ENCODE measurements at regions not wholly inside any gene's neighbourhood (a gene's known extent, or its start where the extent isn't known, plus 50 kb on each side); places are given as distances from the start of the nearest gene placed in this dataset.

GRCh38 chr11:116525961-116526495, 246.8 kb downstream of the BUD13 start:
- TF ChIP-seq POLR2A (IDR thresholded peaks at IDR 0.05; ENCODE audit: low read length) (no peak), GATA1 (IDR thresholded peaks at IDR 0.05; ENCODE audit: low read depth, low read length) (no peak)
- DNase-seq: no peak

DNA sequence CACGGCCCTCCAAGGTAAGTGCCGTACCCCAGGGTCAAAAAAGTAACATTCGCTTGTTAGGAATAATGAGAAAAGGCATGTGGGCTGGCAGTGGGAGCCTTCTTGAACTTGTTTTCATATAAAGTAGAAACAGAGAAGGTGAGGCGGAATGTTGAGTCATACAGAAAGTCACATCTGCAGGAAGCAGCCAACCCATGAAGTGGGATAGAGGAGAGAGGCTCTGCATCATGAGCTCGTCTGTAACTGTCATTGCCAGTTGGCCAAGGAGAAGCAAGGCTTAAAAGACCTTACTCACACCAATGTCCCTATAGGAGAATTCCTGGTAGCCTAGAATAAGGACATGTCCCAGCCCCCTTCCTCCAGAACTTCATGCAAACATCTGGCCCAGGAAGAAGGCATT, 253.3 kb downstream of the BUD13 start:
- TF ChIP-seq POLR2A (IDR thresholded peaks at IDR 0.05; ENCODE audit: low read length) (no peak), GATA1 (IDR thresholded peaks at IDR 0.05; ENCODE audit: low read depth, low read length) (no peak)
- no peak for DNase-seq

DNA sequence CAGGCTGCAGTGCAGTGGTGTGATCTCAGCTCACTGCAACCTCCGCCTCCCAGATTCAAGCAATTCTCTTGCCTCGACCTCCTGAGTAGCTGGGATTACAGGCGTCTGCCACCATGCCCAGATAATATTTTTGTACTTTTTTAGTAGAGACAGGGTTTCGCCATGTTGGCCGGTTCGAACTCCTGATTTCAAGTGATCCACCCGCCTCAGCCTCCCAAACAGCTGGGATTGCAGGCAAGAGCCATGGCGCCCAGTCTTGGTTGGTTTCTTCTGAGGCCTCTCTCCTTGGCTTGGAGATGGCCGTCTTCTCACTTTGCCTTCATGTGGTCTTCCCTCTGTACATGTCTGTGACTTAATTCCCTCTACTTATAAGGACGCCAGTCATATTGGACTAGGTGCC, 254.6 kb downstream of the BUD13 start:
- no peak for TF ChIP-seq POLR2A (IDR thresholded peaks at IDR 0.05; ENCODE audit: low read length)
- TF ChIP-seq GATA1 (IDR thresholded peaks at IDR 0.05; ENCODE audit: low read depth, low read length): no peak
- no peak for DNase-seq

DNA sequence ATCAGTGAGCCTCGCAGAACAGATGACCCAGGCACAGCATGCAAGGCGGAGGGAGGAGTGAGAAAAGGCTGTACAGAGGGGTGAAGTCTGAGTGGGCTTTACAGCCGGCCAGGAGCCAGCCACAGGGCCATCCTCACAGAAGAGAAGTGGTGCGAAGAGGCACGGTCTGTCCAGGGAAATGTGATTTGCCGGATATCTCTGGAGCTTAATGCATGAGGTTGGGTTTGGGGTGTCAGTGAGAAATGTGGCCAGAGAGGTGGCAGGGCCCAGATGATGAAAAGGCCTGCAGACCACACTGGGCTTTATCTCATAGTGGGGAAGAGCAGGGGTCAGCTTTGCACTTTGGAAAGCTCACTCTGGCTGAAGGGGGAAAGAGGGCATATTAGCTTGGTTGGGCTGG, 255.2 kb downstream of the BUD13 start:
- no peak for DNase-seq
- TF ChIP-seq GATA1 (IDR thresholded peaks at IDR 0.05; ENCODE audit: low read depth, low read length) (no peak), POLR2A (IDR thresholded peaks at IDR 0.05; ENCODE audit: low read length) (no peak)

DNA sequence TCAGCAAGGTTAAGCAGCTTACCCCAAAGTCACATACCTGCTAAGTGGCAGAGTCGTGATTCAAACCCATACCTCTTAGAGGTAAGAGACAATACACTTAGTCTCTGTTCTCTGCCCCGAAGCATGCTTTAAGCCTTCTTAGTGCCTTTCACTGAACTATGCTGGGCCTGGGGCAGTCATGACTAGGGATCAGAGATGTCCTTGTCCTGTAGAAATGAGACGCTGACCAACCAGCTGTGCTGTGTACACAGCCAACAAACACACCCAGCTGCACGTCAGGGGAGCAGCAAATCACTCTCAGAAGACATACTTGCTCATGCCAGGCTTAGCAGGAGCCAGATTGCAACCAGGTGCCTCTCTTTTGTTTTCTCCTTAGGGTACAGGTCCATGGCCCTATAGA, 255.7 kb downstream of the BUD13 start:
- TF ChIP-seq POLR2A (IDR thresholded peaks at IDR 0.05; ENCODE audit: low read length): no peak
- TF ChIP-seq GATA1 (IDR thresholded peaks at IDR 0.05; ENCODE audit: low read depth, low read length): no peak
- DNase-seq: no peak

- DNase-seq: no peak
- TF ChIP-seq POLR2A (IDR thresholded peaks at IDR 0.05; ENCODE audit: low read length) (no peak), GATA1 (IDR thresholded peaks at IDR 0.05; ENCODE audit: low read depth, low read length) (no peak)
Measured at GRCh38 chr11:116515664-116516184, 257.1 kb downstream of the BUD13 start.

- TF ChIP-seq POLR2A (IDR thresholded peaks at IDR 0.05; ENCODE audit: low read length) (no peak), GATA1 (IDR thresholded peaks at IDR 0.05; ENCODE audit: low read depth, low read length) (no peak)
- DNase-seq: peak; percentile 43 to 65
Measured at GRCh38 chr11:116513894-116514293, 258.9 kb downstream of the BUD13 start.

DNA sequence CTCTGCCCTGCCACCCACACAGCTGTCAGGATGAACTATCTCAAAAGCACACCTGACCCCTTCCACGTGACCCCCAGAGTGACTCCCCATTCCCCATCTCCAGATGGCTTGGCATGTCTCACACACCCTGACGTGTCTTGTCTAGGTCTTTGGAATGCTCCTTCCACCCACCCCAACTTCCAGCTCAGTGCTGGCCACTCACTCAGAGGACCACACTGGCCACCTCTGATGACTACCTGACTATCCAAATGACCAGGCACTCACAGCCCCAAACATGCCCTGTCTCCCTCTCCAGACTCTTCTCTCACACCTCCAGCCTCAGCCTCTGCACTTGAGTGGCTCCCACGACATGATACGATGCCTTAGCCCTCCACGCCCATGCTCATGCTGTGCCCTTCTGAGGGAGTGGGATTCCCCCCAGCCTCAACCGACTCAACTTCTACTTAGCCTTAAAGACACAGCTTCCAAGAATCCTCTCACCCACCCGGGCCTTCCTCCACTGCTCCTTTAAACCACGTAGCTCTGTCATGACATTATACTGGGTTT, 259.4 kb downstream of the BUD13 start:
- TF ChIP-seq POLR2A (IDR thresholded peaks at IDR 0.05; ENCODE audit: low read length): no peak
- no peak for TF ChIP-seq GATA1 (IDR thresholded peaks at IDR 0.05; ENCODE audit: low read depth, low read length)
- DNase-seq: no peak

GRCh38 chr11:116512841-116513240, 259.9 kb downstream of the BUD13 start:
- no peak for DNase-seq
- TF ChIP-seq POLR2A (IDR thresholded peaks at IDR 0.05; ENCODE audit: low read length) (no peak), GATA1 (IDR thresholded peaks at IDR 0.05; ENCODE audit: low read depth, low read length) (no peak)

DNA sequence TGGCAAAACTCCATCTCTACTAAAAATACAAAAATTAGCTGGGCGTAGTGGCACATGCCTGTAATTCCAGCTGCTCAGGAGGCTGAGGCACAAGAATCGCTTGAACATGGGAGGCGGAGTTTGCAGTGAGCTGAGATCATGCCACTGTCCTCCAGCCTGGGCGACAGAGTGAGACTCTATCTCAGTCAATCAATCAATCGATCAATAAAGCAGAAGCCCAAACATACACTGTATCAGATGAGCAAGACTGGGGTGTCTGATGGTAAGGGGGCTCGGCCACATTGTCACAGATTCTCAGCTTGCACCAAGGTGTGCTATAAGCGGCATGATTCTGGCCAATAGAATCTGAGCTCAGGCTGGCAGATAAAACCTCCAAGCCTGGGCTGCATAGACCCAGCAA, 261.1 kb downstream of the BUD13 start:
- TF ChIP-seq GATA1 (IDR thresholded peaks at IDR 0.05; ENCODE audit: low read depth, low read length): no peak
- no peak for TF ChIP-seq POLR2A (IDR thresholded peaks at IDR 0.05; ENCODE audit: low read length)
- DNase-seq: no peak

- DNase-seq: no peak
- TF ChIP-seq POLR2A (IDR thresholded peaks at IDR 0.05; ENCODE audit: low read length) (no peak), GATA1 (IDR thresholded peaks at IDR 0.05; ENCODE audit: low read depth, low read length) (no peak)
Measured at GRCh38 chr11:116510886-116511650, 261.7 kb downstream of the BUD13 start.

- no peak for TF ChIP-seq POLR2A (IDR thresholded peaks at IDR 0.05; ENCODE audit: low read length)
- TF ChIP-seq GATA1 (IDR thresholded peaks at IDR 0.05; ENCODE audit: low read depth, low read length): no peak
- no peak for DNase-seq
Measured at GRCh38 chr11:116510166-116510565, 262.6 kb downstream of the BUD13 start.

DNA sequence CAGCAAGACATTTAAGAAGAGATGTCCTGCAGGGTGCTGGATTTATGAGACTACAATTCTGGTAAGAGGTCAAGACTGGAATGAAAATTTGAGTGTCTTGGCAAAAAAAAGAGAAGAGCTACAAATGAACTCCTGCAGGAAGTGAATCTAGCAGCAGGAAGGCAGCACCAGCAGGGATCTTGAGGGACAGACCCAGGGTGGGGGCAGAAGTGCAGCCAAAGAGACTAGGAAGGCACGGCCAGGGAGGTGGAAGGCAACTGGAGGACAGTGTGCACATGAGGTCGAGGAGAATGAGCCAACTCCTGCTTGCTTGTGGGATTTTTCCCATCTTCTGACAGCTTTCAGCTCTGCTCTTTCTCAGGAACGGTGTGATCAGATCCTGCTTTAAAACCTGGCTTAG, 263.2 kb downstream of the BUD13 start:
- no peak for DNase-seq
- TF ChIP-seq GATA1 (IDR thresholded peaks at IDR 0.05; ENCODE audit: low read depth, low read length) (no peak), POLR2A (IDR thresholded peaks at IDR 0.05; ENCODE audit: low read length) (no peak)

DNA sequence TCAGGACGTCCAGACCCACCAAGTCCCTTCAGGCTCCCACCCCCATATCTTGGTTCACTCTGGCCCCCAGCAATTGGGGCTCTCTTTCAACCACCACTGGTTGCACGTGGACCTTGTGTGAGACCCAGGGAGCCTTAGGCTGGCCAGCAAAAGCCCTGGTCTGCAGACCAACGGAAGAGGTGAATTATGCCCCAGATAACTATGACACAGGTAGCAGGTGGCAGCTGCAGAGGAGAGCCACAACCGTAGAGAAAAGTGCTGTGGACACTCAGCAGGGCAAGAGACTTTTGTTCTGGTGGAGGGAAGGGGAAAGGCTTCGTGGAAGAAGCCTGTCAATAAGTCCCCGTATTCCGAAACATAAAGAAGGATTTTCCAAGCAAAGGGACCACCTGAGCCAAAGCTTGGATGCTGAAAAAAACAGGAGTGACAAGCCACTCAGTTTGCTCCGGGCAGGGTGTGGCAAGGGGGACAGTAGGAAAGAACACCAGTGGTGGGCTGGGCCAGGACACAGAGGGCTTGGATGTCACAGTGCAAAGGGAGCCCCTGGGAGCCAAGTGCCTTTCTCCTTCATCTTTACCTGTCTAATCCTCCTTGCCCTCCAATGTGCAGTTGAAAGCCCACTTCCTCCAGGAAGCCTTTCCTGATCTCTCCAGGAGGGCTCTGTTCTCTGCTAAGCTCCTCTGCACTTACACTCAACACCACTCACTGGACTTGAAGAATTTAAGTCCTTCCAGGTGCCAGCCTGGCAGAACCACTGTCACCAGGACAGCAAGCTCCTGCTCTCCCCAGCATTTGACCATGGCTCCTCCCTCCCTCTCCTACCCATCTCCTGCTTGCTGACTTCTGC, 264.7 kb downstream of the BUD13 start:
- DNase-seq: no peak
- TF ChIP-seq POLR2A (IDR thresholded peaks at IDR 0.05; ENCODE audit: low read length) (no peak), GATA1 (IDR thresholded peaks at IDR 0.05; ENCODE audit: low read depth, low read length) (no peak)

Measured in erythroblast (primary cell).